Sigmoid colon (tissue), 4 donors: ENCODE measurements at regions not wholly inside any gene's neighbourhood (a gene's known extent, or its start where the extent isn't known, plus 50 kb on each side); places are given as distances from the start of the nearest gene placed in this dataset.
"Not testable (repeated sequence)": the region's sequence is repeated elsewhere in the genome, so short reads cannot be mapped to it uniquely, and the experiment has no call there.

Experiments used
- CTCF ChIP-seq, 4 experiments: fragments of 450-650 bp in 3 of 4; fragments of 200-600 bp in 1 of 4; IDR thresholded peaks; one replicate each; pipeline ENCODE4 v1.5.1; 2016 to 2019; ENCODE audit warnings: antibody characterized with exemption in 4 of 4, mild to moderate bottlenecking in 3 of 4, moderate library complexity in 2 of 4
- EP300 ChIP-seq, 4 donors: sonication (generic); formaldehyde crosslinking; IDR thresholded peaks; one replicate each; pipeline ENCODE4 v1.6.1; 2017; ENCODE audit warnings: antibody characterized with exemption in 4 of 4
- POLR2A ChIP-seq, 2 donors: fragments of 450-650 bp; IDR thresholded peaks; one replicate each; pipeline ENCODE4 v1.6.1; 2016; ENCODE audit warnings: antibody characterized with exemption in 2 of 2, mild to moderate bottlenecking in 2 of 2, moderate library complexity in 2 of 2
- POLR2AphosphoS5 ChIP-seq, 4 donors: sonication (generic); formaldehyde crosslinking; IDR thresholded peaks; one replicate each; pipeline ENCODE4 v1.6.1; 2017; ENCODE audit warnings: antibody characterized with exemption in 4 of 4

DNA sequence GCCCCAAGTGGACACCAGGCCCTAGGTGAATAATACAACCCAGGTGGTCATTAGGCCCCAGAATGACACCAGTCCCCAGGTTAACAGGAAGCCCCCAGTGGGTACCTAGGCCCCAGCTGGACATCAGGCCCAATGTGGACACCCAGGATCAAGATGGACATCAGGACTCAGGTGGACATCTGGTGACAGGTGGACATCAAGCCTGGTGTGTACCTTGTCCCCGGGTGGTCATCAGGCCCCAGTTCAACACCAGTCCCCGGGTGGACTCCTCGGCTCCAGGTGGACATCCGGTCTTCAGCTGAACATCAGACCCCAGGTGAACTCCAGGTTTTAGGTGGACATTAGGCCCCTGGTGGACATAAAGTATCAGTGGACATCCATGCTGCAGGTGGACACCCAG is 524.6 kb downstream of the FOXD4L4 start:
- not testable (repeated sequence) for TF ChIP-seq POLR2A, CTCF, POLR2AphosphoS5, EP300 (IDR thresholded peaks at IDR 0.05)
